ENCODE measurements at regions not wholly inside any gene's neighbourhood (a gene's known extent, or its start where the extent isn't known, plus 50 kb on each side); places are given as distances from the start of the nearest gene placed in this dataset.
"Not testable (repeated sequence)": the region's sequence is repeated elsewhere in the genome, so short reads cannot be mapped to it uniquely, and the experiment has no call there.

DNA sequence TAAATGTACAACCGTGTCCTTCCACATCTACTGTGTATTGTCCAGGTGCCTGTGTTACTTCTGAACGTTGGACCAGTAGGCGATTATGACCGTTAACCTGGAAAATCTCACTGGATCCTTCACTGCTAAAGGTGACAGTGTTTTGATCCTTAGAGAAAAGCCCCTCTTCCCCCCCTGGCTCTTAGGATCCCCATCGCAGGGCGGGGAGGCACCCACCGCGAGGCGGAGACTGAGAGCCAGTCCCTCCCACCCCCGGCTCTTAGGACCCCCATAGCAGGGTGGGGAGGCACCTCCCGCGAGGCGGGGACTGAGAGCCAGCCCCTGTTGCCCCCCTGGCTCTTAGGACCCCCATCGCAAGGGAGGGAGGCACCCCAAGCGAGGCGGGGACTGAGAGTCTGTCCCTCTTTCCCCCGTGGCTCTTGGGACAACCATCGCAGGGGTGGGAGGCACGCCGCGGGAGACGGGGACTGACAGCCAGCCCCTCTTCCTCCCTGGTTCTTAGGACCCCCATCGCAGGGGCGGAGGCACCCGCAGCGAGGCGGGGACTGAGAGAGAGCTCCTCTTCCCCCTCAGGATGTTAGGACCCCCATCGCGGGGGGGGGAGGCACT is 194.3 kb upstream of the PZP start:
- WGBS (ENCODE audit: missing lambda C conversion rate): 78% methylated on average over 7 of the region's 29 CpGs
- ATAC-seq; FAIRE-seq; CTCF ChIA-PET; POLR2A ChIA-PET; H3K9me3 ChIP-seq; DNase-seq (ENCODE audit: low read depth in 1 of 2, low spot score in 1 of 2); H3K4me3 ChIP-seq; H3K4me1 ChIP-seq; H3K27ac ChIP-seq; H3K4me2 ChIP-seq: not testable (repeated sequence)

DNA sequence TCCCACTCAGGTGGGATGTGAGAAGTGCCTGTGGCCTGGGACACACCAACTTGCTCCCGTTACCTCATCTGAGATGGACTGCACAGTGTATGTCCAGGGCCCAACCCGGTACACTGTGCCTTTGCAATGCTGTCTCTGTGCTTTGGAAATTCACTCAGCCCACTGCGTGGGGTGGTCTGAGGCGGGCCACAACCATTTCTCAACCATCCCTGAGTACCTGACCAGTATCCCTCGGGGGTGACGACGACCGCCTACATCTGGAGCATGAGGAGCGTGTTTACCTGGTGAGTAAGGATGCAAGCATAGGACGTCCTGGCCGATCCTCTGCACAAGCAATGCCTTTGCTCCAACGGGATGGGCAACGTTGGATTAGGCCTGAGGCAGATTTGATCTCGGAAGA is 188.2 kb upstream of the PZP start:
- H3K4me3 ChIP-seq; ATAC-seq; CTCF ChIA-PET; POLR2A ChIA-PET; H3K27ac ChIP-seq; H3K9me3 ChIP-seq; H3K4me2 ChIP-seq; H3K4me1 ChIP-seq; DNase-seq (ENCODE audit: low read depth in 1 of 2, low spot score in 1 of 2); FAIRE-seq: not testable (repeated sequence)
- WGBS (ENCODE audit: missing lambda C conversion rate): 91% methylated on average over 14 of the region's 14 CpGs

DNA sequence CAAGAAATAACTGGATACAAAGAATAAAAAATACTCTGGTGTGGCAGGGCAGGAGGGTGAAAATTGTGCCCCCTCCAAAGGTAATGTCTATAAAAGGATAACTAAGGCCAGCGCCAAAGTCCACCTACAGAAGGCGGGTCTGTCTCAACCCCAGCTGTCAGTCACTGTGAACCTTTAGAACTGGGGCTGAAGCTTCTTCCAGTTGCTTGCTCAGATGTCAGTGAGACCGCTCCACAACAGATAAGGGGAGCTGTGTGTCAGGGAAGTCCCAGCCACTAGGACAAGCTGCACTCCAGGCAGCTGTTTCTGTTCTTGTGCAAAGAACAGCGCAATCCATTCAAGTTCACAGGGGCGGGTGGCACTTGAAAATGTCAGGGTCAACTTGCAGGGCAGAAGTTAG is 187.0 kb upstream of the PZP start:
- H3K4me2 ChIP-seq; H3K9me3 ChIP-seq; DNase-seq (ENCODE audit: low read depth in 1 of 2, low spot score in 1 of 2); H3K4me1 ChIP-seq; CTCF ChIA-PET; ATAC-seq; H3K4me3 ChIP-seq; FAIRE-seq; POLR2A ChIA-PET; H3K27ac ChIP-seq: not testable (repeated sequence)
- WGBS (ENCODE audit: missing lambda C conversion rate): no CpG with 5 or more reads among the region's 5 CpGs

DNA sequence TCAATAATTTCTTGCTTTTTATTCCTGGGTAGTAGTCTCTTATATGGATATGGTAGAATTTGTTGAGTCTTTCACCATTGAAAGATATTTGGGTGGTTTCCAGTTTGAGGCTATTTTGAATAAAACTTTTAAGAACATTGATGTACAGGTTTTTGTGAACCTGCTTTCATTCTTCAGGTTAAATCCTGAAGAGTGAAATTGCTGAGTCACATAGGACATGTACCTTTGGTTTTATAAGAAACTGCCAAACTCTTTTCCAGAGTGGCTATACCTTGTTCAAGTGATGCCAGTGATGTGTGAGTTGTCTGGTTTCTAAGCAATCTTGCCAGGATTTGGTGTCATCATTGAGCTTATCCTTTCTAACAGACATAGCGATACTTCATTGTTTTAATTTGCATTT is 184.6 kb upstream of the PZP start:
- no peak for ATAC-seq
- Histone ChIP-seq H3K27ac (no peak overlapping the region; a peak in 1 of 6 replicates), H3K4me2 (no peak overlapping the region), H3K4me1 (no peaks in the 10 kb centered on the region), H3K9me3 (no peaks in the 10 kb centered on the region), H3K4me3 (no peak overlapping the region)
- no peak for FAIRE-seq
- ChIA-PET POLR2A (no interaction called here), CTCF (no interaction called here)
- no peak for DNase-seq (ENCODE audit: low read depth in 1 of 2, low spot score in 1 of 2)
- TF ChIP-seq HEYL (CRISPR knock-in tag; IDR thresholded peaks at IDR 0.05) (no peak), NFE2L2 (conservative IDR thresholded peaks at IDR 0.05; ENCODE audit: low read length) (peak; percentile 76), MAFK (IDR thresholded peaks at IDR 0.05; ENCODE audit: partially characterized antibody) (peak; percentile 82)
- WGBS (ENCODE audit: missing lambda C conversion rate): 92% methylated on average over 1 of the region's 1 CpG

DNA sequence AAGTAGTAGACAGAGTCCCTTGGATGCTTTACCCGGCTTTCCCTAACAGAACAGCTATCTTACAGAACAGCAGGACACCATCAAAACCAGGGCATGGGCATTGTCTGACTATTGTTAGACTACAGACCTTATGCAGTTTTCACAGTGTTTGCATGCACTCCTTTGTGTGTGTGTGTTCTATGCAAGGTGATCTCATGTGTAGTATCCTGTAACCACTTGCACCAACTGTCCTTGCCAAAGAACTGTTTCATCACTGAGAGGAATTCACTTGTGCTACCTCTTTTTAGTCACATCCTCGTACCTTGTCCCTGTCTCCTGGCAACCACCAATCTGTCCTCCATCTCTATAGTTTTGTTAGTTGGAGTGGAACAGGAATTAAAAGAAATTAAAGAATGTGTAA is 183.6 kb upstream of the PZP start:
- Histone ChIP-seq H3K9me3 (no peaks in the 10 kb centered on the region), H3K4me3 (no peak overlapping the region), H3K4me1 (no peaks in the 10 kb centered on the region), H3K4me2 (no peak overlapping the region), H3K27ac (no peak overlapping the region)
- DNase-seq (ENCODE audit: low read depth in 1 of 2, low spot score in 1 of 2): no peak
- POLR2A ChIA-PET: no interaction called here
- CTCF ChIA-PET: interaction anchor here (0.6 kb wide), 1 partner anchor 359 kb away, joined by 3 read pairs; no protein-coding TSS in a partner anchor
- TF ChIP-seq RAD21 (conservative IDR thresholded peaks at IDR 0.05 in 1 of 2, IDR thresholded peaks at IDR 0.05 in 1 of 2) (no peak), JUN (IDR thresholded peaks at IDR 0.05) (no peak), GATA3 (IDR thresholded peaks at IDR 0.05; ENCODE audit: borderline replicate concordance) (no peak), MAZ (IDR thresholded peaks at IDR 0.05; ENCODE audit: borderline replicate concordance, low read depth, low read length) (no peak), CEBPB (IDR thresholded peaks at IDR 0.05) (no peak), MAFK (IDR thresholded peaks at IDR 0.05; ENCODE audit: partially characterized antibody) (no peak), SREBF2 (IDR thresholded peaks at IDR 0.05) (no peak), EP300 (IDR thresholded peaks at IDR 0.05) (no peak), CHD2 (IDR thresholded peaks at IDR 0.05; ENCODE audit: low read length, partially characterized antibody) (no peak), NR3C1 (IDR thresholded peaks at IDR 0.05) (no peak), ZC3H11A (IDR thresholded peaks at IDR 0.05) (no peak), HOXB5 (CRISPR knock-in tag; IDR thresholded peaks at IDR 0.05) (no peak)
- TF ChIP-seq, protein P1, sequence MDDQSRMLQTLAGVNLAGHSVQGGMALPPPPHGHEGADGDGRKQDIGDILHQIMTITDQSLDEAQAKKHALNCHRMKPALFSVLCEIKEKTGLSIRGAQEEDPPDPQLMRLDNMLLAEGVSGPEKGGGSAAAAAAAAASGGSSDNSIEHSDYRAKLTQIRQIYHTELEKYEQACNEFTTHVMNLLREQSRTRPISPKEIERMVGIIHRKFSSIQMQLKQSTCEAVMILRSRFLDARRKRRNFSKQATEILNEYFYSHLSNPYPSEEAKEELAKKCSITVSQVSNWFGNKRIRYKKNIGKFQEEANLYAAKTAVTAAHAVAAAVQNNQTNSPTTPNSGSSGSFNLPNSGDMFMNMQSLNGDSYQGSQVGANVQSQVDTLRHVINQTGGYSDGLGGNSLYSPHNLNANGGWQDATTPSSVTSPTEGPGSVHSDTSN (IDR thresholded peaks at IDR 0.05): no peak
- TF ChIP-seq, protein P2, sequence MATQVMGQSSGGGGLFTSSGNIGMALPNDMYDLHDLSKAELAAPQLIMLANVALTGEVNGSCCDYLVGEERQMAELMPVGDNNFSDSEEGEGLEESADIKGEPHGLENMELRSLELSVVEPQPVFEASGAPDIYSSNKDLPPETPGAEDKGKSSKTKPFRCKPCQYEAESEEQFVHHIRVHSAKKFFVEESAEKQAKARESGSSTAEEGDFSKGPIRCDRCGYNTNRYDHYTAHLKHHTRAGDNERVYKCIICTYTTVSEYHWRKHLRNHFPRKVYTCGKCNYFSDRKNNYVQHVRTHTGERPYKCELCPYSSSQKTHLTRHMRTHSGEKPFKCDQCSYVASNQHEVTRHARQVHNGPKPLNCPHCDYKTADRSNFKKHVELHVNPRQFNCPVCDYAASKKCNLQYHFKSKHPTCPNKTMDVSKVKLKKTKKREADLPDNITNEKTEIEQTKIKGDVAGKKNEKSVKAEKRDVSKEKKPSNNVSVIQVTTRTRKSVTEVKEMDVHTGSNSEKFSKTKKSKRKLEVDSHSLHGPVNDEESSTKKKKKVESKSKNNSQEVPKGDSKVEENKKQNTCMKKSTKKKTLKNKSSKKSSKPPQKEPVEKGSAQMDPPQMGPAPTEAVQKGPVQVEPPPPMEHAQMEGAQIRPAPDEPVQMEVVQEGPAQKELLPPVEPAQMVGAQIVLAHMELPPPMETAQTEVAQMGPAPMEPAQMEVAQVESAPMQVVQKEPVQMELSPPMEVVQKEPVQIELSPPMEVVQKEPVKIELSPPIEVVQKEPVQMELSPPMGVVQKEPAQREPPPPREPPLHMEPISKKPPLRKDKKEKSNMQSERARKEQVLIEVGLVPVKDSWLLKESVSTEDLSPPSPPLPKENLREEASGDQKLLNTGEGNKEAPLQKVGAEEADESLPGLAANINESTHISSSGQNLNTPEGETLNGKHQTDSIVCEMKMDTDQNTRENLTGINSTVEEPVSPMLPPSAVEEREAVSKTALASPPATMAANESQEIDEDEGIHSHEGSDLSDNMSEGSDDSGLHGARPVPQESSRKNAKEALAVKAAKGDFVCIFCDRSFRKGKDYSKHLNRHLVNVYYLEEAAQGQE (IDR thresholded peaks at IDR 0.05): no peak
- TF ChIP-seq, protein P3, sequence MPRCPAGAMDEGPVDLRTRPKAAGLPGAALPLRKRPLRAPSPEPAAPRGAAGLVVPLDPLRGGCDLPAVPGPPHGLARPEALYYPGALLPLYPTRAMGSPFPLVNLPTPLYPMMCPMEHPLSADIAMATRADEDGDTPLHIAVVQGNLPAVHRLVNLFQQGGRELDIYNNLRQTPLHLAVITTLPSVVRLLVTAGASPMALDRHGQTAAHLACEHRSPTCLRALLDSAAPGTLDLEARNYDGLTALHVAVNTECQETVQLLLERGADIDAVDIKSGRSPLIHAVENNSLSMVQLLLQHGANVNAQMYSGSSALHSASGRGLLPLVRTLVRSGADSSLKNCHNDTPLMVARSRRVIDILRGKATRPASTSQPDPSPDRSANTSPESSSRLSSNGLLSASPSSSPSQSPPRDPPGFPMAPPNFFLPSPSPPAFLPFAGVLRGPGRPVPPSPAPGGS (IDR thresholded peaks at IDR 0.05): no peak
- FAIRE-seq: no peak
- ATAC-seq: peak in 1 of 2 experiments; percentile 22; a peak in 1 of 6 replicates
- 77% methylated on average over 2 of the region's 2 CpGs for WGBS (ENCODE audit: missing lambda C conversion rate)

All from A549 (cell line).